ENCODE measurements at regions not wholly inside any gene's neighbourhood (a gene's known extent, or its start where the extent isn't known, plus 50 kb on each side); places are given as distances from the start of the nearest gene placed in this dataset.
A peak's percentile ranks its signal among the peaks of the same experiment; 100 is the strongest.

DNA sequence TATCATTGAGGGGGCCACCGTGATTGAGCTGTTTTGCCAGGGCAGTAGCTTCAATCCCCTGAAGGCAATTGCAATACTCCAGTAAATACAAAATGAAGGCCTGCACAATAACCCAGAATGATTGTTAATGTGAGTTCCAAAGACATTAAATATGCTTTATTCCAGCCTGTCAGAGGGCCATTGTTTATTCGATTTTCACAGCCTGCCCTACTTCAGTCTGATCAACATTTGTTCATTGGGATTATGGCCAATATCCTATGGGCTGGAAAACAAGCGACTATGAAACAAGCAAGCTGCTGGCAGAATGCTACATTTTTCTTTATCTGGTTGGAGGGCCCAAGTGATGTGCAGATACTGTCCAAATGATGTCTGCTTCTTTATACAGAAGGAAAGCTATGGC lies 543.1 kb downstream of the TLE1 start:
- Mint-ChIP-seq H3K9me3 (no peaks in the 10 kb centered on the region), H3K36me3 (no peaks in the 10 kb centered on the region), H3K27ac (no peak overlapping the region), H3K4me1 (no peaks in the 10 kb centered on the region), H3K27me3 (no peaks in the 10 kb centered on the region), H3K4me3 (no peak overlapping the region)
- DNase-seq (ENCODE audit: low spot score in 2 of 2) (no peak), ATAC-seq (ENCODE audit: low read depth) (no peak)

DNA sequence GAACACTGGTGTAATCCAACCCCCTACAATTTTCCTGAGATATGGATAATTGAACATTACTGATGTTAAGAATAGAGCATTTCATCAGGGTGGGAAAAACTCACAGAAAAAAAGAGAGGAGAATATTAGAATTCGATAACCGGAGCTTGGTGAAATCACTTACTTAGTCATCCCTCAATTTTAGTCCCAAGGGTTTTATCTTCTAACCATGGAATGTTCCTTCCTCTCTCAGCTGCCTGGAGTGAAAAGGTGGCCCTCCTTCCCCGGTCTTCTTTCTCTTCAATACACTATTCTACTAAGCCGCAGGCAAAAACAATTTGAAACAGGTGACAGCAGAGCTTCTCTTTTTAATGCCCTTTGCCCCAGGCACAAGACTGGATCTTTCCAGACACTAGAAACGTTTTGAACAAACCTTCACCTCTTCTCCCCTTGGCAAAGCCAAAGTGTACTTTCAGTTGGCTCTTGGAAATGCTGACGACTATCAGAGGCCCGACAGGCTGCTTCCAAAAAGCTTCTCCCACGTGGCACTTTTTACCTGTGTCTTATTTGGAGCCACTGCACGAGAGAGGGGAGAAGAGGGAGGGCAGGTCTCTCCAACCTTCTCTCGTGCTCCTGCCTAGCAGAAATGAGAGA lies 543.9 kb downstream of the TLE1 start:
- ATAC-seq (ENCODE audit: low read depth) (no peak), DNase-seq (ENCODE audit: low spot score in 2 of 2) (no peak)
- Mint-ChIP-seq H3K27ac (no peak overlapping the region), H3K27me3 (no peaks in the 10 kb centered on the region), H3K36me3 (no peaks in the 10 kb centered on the region), H3K4me1 (no peaks in the 10 kb centered on the region), H3K9me3 (no peaks in the 10 kb centered on the region), H3K4me3 (no peak overlapping the region)

DNA sequence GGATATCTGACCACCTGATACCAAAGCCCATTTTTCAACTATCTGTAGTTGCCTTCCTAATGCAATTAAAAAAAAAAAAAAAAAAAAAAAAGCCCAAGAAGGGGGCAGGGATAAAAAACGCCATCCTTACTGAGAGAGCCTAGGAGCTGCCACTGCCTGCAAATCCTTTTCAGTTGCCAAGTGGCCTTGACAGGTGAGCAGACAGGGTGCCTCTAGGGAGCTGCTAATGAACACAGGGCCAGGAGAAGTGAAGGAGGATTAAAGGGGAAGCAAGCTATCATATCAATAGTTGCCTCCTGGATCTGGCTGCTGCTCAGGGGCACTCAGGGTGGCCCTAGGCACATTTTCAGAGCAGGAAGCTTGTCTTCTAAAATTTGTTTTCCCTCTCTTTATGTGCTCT lies 547.4 kb downstream of the TLE1 start:
- H3K27me3 Mint-ChIP-seq, result no peaks in the 10 kb centered on the region
- H3K9me3 Mint-ChIP-seq, result peaks cover 1% of the 10 kb centered on the region
- no peaks in the 10 kb centered on the region for H3K36me3 Mint-ChIP-seq
- ATAC-seq (ENCODE audit: low read depth), result no peak
- no peak overlapping the region for H3K4me3 Mint-ChIP-seq
- no peak overlapping the region for H3K27ac Mint-ChIP-seq
- H3K4me1 Mint-ChIP-seq, result no peaks in the 10 kb centered on the region
- DNase-seq (ENCODE audit: low spot score in 2 of 2), result no peak

DNA sequence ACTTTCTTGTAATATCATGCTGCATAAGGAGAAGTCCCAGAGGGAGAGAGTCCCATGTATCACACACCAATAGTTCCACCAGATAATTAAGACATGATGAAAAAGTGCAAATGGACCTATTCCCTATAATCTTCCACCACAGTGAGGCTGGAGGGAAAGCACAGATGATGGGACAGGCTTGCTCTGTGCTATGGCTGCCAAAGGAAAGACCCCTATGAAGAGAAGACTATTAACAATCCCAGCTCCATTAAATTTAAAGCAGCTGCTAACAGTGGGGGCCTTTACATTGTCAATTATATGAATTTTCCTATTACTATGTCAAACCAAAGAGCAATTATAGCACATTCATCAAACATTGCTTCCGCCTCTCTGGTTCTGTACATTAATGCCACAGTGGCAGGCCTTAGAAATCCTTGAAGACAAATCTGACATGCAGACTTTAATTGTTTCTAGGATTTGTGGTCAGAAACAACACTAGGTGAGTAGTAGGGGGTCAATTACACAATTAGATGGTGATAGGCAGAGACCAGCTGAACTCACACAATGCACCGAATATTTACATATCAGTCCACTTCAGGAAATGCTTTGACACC lies 551.3 kb downstream of the TLE1 start:
- no peak overlapping the region for H3K4me3 Mint-ChIP-seq
- no peak for ATAC-seq (ENCODE audit: low read depth)
- no peak for DNase-seq (ENCODE audit: low spot score in 2 of 2)
- no peaks in the 10 kb centered on the region for H3K27me3 Mint-ChIP-seq
- no peak overlapping the region for H3K27ac Mint-ChIP-seq
- H3K9me3 Mint-ChIP-seq, result peaks cover 1% of the 10 kb centered on the region
- no peaks in the 10 kb centered on the region for H3K36me3 Mint-ChIP-seq
- H3K4me1 Mint-ChIP-seq, result no peaks in the 10 kb centered on the region

DNA sequence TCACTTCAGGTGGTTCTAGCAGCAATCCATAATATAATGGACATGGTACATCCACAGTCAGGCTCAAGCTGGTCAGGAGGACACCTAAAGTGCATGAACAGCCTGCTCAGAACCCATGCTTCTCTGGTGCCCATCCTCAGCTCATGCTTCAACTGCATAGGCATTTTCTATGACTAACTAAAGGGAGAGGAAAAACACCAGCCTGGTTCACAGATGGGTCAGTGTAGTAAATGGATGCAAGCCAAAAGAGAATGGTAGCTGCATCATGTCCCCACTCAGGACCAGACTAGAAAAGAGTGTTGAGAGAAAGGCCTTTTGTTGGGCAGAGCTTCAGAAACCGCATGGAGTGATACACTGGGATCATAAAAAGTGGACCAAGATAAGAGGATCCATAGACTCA lies 556.6 kb downstream of the TLE1 start:
- no peaks in the 10 kb centered on the region for H3K4me1 Mint-ChIP-seq
- DNase-seq (ENCODE audit: low spot score in 2 of 2) (no peak), ATAC-seq (ENCODE audit: low read depth) (no peak)
- H3K9me3 Mint-ChIP-seq, result no peaks in the 10 kb centered on the region
- no peak overlapping the region for H3K4me3 Mint-ChIP-seq
- no peak overlapping the region for H3K27ac Mint-ChIP-seq
- no peaks in the 10 kb centered on the region for H3K27me3 Mint-ChIP-seq
- no peaks in the 10 kb centered on the region for H3K36me3 Mint-ChIP-seq

DNA sequence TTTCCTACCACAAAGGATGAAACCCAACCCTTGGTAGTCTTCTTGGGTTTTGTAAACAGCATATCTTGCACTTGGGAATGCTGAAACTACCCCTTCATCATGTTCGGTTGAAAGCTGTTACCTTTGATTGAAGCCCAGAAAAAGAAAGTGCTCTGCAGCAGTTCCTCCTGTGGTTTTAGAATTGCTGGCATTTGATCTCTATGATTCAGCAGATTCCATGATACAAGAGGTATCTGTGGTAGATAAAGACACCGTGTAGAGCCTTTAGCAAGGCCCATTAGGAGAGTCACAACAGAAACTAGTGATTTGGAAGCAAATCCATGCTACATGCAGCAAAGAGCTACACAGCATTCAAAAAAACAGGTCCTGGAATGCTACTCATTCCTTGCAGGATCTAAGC lies 557.0 kb downstream of the TLE1 start:
- H3K4me1 Mint-ChIP-seq, result no peaks in the 10 kb centered on the region
- no peaks in the 10 kb centered on the region for H3K9me3 Mint-ChIP-seq
- H3K27me3 Mint-ChIP-seq, result no peaks in the 10 kb centered on the region
- no peaks in the 10 kb centered on the region for H3K36me3 Mint-ChIP-seq
- no peak overlapping the region for H3K27ac Mint-ChIP-seq
- ATAC-seq (ENCODE audit: low read depth) (no peak), DNase-seq (ENCODE audit: low spot score in 2 of 2) (no peak)
- no peak overlapping the region for H3K4me3 Mint-ChIP-seq

DNA sequence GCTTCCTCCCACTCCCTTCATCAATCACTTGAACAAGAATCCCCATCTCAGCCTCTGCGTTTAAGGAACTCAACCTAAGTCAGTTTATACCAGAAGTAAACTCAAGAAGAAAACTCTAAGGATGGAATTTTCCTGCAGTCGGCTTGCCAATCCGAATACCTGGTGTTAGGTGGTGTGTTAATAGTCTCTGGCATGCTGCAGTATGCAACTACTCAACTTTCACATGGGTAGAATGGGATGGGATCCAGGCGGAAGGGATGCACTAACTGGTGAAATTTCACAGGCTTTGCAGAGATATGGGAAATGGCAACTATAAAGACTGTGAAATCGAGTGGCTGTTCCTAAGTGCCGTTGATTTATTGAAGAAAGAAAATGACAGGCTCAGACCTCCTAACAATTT lies 560.6 kb downstream of the TLE1 start:
- H3K27ac Mint-ChIP-seq, result no peak overlapping the region
- no peak for DNase-seq (ENCODE audit: low spot score in 2 of 2)
- no peaks in the 10 kb centered on the region for H3K9me3 Mint-ChIP-seq
- no peak for ATAC-seq (ENCODE audit: low read depth)
- no peak overlapping the region for H3K4me3 Mint-ChIP-seq
- no peaks in the 10 kb centered on the region for H3K36me3 Mint-ChIP-seq
- no peaks in the 10 kb centered on the region for H3K27me3 Mint-ChIP-seq
- H3K4me1 Mint-ChIP-seq, result peaks cover 2% of the 10 kb centered on the region

DNA sequence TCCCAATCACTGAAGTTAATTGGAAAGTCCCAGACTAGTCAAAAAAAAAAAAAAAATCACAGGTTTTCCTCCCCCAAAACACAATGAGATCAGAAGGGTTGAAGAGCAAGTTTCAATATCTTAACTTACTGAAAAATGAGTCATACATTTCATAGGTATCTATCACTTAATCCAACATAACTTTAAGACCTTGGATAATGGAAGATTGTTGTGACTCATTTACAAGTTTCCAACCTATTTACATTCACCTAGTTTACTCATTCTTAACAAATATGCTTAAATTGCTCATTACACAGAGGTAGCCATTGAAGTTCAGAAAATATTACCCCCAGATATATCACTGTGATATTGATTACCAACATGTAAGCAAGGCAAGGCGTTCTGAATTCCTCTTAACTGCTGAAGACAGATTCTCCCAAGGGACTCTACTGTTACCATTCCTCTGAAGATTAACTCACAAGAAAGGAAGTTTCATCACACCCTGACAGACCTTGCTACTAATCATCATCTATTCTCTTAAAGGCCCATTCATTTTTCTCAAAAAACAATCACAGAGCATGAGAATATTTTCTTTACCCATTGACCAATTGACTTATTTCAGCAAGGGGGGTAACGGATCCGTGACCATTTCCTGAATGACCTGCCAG lies 563.8 kb downstream of the TLE1 start:
- Mint-ChIP-seq H3K9me3 (no peaks in the 10 kb centered on the region), H3K36me3 (no peaks in the 10 kb centered on the region), H3K27ac (no peak overlapping the region), H3K4me1 (peaks cover 2% of the 10 kb centered on the region), H3K4me3 (no peak overlapping the region), H3K27me3 (no peaks in the 10 kb centered on the region)
- ATAC-seq (ENCODE audit: low read depth) (no peak), DNase-seq (ENCODE audit: low spot score in 2 of 2) (no peak)

DNA sequence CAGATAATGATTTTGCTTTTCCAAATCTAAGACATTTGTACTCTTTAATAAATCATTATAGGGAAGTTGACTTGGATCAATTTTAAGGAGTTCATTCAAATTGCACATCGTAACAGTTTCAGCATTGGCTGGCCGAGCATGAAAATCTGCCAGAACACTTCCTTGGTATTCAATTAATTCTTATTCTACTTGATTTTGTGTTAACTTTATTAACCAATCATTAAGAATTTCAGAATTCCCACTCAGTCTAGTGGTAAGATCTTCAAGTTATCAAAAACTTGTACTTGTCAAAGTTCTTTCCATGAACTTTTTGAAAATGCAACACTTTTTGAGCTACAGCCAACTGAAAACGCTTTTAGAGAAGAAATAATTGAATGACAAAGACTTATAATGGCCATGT lies 565.8 kb downstream of the TLE1 start:
- no peaks in the 10 kb centered on the region for H3K9me3 Mint-ChIP-seq
- H3K4me3 Mint-ChIP-seq, result no peak overlapping the region
- no peaks in the 10 kb centered on the region for H3K36me3 Mint-ChIP-seq
- ATAC-seq (ENCODE audit: low read depth), result no peak
- H3K4me1 Mint-ChIP-seq, result peaks cover 2% of the 10 kb centered on the region
- no peaks in the 10 kb centered on the region for H3K27me3 Mint-ChIP-seq
- DNase-seq (ENCODE audit: low spot score in 2 of 2), result no peak
- no peak overlapping the region for H3K27ac Mint-ChIP-seq

DNA sequence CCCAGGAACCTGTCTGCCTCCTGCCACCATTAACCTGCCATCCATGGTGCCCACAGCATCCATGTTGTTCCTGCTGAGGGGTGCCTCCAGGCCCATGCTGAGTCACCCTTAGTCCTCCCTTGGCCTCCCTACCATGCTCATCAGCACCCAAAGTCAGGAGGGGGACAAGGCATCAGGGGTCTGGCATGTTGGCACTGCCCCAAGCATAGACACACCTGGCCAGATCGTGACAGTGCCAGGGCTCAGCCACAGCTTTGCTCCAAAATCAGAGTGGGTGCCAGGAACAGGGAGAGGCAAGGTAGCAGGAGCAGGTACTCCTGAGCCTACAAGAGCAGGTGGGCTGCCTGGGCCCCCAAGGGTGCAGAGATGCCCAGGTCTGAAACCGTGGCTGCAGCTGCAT lies 566.6 kb downstream of the TLE1 start:
- H3K27me3 Mint-ChIP-seq, result peaks cover under 1% of the 10 kb centered on the region
- H3K9me3 Mint-ChIP-seq, result no peaks in the 10 kb centered on the region
- peaks cover 2% of the 10 kb centered on the region for H3K4me1 Mint-ChIP-seq
- H3K36me3 Mint-ChIP-seq, result no peaks in the 10 kb centered on the region
- no peak overlapping the region for H3K27ac Mint-ChIP-seq
- ATAC-seq (ENCODE audit: low read depth) (no peak), DNase-seq (ENCODE audit: low spot score in 2 of 2) (no peak)
- no peak overlapping the region for H3K4me3 Mint-ChIP-seq

DNA sequence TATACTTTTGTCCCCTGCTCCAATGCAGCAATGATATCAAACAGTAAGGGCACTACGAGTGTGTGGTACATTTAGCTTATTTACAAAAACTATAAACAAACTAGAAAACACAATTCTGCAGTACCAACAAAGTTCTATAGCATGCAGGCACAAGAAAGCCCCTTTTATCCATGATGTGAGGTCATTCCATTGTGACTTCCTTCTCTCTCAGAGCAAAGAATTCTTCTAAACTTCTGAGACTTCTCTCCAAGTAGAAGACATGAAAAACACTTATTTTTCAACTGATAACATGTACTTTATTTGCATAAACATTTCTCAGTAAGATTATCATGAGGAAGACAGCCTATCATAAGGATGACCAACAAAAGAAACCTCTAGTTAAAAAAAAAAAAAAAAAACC lies 569.8 kb downstream of the TLE1 start:
- no peaks in the 10 kb centered on the region for H3K4me1 Mint-ChIP-seq
- DNase-seq (ENCODE audit: low spot score in 2 of 2) (no peak), ATAC-seq (ENCODE audit: low read depth) (no peak)
- no peak overlapping the region for H3K27ac Mint-ChIP-seq
- no peak overlapping the region for H3K4me3 Mint-ChIP-seq
- no peaks in the 10 kb centered on the region for H3K9me3 Mint-ChIP-seq
- no peaks in the 10 kb centered on the region for H3K36me3 Mint-ChIP-seq
- H3K27me3 Mint-ChIP-seq, result peaks cover 4% of the 10 kb centered on the region

DNA sequence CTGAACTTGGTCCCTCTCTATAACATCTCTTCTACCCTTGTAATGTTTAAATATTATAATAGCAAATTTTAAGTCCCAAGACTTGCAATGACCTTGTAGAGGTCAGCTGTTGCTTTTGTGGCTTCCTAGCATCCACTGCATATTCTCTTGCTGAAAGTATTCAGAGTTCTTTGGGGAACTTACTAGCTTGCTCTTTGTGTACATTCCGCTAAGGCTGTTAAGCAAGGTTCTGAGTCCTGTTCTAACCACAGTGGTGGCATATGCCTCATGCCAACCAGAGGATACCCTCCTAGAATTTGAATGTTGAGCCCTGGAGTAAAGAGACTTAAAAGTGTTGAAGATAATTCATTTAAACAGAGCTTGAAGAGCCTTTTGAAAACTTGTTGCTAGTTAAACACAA lies 570.9 kb downstream of the TLE1 start:
- peaks cover 3% of the 10 kb centered on the region for H3K4me1 Mint-ChIP-seq

DNA sequence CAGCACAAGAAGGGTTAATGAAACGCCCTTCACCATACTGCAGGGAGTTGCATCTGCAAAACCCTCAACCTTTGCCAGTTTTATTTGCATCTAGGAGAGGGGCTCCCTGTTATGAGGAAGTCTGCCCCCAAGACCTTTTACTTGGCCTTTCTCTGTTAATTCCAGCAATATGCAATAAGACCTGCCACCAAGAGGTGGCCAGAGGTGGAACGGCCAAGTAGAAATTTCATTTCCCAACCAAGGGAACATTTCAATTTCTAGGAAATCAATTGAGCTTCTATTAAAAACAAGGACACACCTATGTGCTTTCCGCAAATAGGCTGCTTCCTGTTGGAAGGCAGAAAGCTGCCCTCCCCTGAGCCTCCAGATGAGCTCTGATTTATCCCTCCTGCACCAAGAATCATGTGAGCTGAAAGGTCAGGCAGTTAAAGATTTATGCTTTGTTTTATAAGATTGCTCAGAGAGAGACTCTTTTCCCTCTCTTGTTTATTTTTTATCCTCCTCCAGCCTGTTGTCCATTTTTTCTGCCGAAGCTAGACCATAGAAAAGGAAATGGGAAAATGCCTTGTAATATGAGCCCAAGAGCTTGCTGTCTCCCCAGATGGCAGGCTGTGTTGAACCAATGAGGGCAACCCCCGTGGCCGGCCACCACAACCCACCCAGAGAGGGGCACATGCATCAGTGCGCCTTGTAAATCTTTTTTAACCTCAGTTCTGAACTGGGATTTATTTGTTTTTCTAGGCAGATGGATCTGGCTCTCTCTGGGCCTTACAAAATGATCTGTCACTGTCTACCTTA lies 572.8 kb downstream of the TLE1 start:
- Mint-ChIP-seq H3K4me1 (peaks cover 6% of the 10 kb centered on the region), H3K9me3 (no peaks in the 10 kb centered on the region), H3K27ac (no peak overlapping the region), H3K4me3 (no peak overlapping the region), H3K27me3 (peaks cover 4% of the 10 kb centered on the region), H3K36me3 (no peaks in the 10 kb centered on the region)
- no peak for DNase-seq (ENCODE audit: low spot score in 2 of 2)
- ATAC-seq (ENCODE audit: low read depth), result no peak

More for the DNA sequence above, 570.9 kb downstream of the TLE1 start:
- no peaks in the 10 kb centered on the region for H3K36me3 Mint-ChIP-seq
- no peak overlapping the region for H3K4me3 Mint-ChIP-seq
- no peaks in the 10 kb centered on the region for H3K9me3 Mint-ChIP-seq
- H3K27ac Mint-ChIP-seq, result no peak overlapping the region
- no peak for ATAC-seq (ENCODE audit: low read depth)
- no peak for DNase-seq (ENCODE audit: low spot score in 2 of 2)
- H3K27me3 Mint-ChIP-seq, result peaks cover 4% of the 10 kb centered on the region

DNA sequence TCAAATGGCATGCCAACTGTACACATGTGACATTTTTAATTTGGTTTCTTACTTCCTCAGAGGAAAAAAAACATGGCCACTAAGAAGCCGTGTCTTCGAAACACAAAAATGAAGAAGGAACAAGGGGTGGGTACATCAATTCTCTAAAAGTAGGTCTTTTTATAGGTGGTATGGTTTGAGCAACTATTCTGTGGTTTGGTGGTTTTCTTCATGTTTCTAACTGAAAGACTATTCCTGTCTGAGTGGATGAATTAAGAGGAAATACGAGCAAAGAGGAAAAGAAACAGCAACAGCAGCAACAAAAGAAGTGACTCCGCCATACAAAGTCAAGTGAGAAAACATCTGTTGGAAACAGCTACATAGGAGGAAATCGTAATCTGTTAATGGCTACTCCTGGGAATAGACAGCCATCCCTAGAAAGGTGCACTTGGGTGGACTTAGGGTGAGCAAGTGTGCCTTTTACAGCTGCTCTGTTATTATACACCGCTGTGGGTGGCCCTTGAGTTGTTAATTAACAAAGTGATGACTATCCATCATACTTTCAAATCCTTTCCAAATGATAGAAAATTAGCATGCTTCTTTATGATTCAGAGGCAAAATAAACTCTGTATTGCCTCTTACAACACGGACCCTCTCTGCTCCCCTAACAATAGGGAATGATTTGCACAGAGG lies 575.8 kb downstream of the TLE1 start:
- Mint-ChIP-seq H3K9me3 (no peaks in the 10 kb centered on the region), H3K27me3 (peaks cover 6% of the 10 kb centered on the region), H3K4me1 (peaks cover 6% of the 10 kb centered on the region), H3K27ac (no peak overlapping the region), H3K4me3 (peak overlapping the region; percentile 9), H3K36me3 (no peaks in the 10 kb centered on the region)
- ATAC-seq (ENCODE audit: low read depth) (peak; percentile 74), DNase-seq (ENCODE audit: low spot score in 2 of 2) (no peak)

Measured in memory B cell (primary cell).